Activated T-helper 9 cell treated with anti-CD3 and anti-CD28 coated beads, Interleukin-2, amount 50 U/mL, for 16 hours (primary cell): ENCODE measurements at regions not wholly inside any gene's neighbourhood (a gene's known extent, or its start where the extent isn't known, plus 50 kb on each side); places are given as distances from the start of the nearest gene placed in this dataset.
"Not testable (repeated sequence)": the region's sequence is repeated elsewhere in the genome, so short reads cannot be mapped to it uniquely, and the experiment has no call there.

Experiments used
- DNase-seq: peaks from one replicate; pipeline ENCODE4 v3.0.0-alpha.2; 2020; ENCODE audit warnings: low read depth

GRCh38 chr15:26260517-26261133 is 397.5 kb upstream of the ATP10A start:
- no peak for DNase-seq

- DNase-seq: no peak
Measured at GRCh38 chr15:26259581-26259980, 396.5 kb upstream of the ATP10A start.

- not testable (repeated sequence) for DNase-seq
Measured at GRCh38 chr15:26244782-26245181, 381.7 kb upstream of the ATP10A start.

- DNase-seq: no peak
Measured at GRCh38 chr15:26243382-26243781, 380.3 kb upstream of the ATP10A start.

- DNase-seq: no peak
Measured at GRCh38 chr15:26242565-26243071, 379.5 kb upstream of the ATP10A start.

- no peak for DNase-seq
Measured at GRCh38 chr15:26235864-26236263, 372.7 kb upstream of the ATP10A start.

- DNase-seq: no peak
Measured at GRCh38 chr15:26234976-26235767, 372.0 kb upstream of the ATP10A start.

- DNase-seq: no peak
Measured at GRCh38 chr15:26232691-26233090, 369.6 kb upstream of the ATP10A start.

GRCh38 chr15:26231096-26231495 is 368.0 kb upstream of the ATP10A start:
- no peak for DNase-seq

GRCh38 chr15:26224266-26224665 is 361.1 kb upstream of the ATP10A start:
- DNase-seq: no peak

- no peak for DNase-seq
Measured at GRCh38 chr15:26223720-26224119, 360.6 kb upstream of the ATP10A start.

- no peak for DNase-seq
Measured at GRCh38 chr15:26222781-26223180, 359.7 kb upstream of the ATP10A start.

GRCh38 chr15:26217043-26217442 is 353.9 kb upstream of the ATP10A start:
- not testable (repeated sequence) for DNase-seq

GRCh38 chr15:26214290-26214689 is 351.2 kb upstream of the ATP10A start:
- DNase-seq: no peak

GRCh38 chr15:26213427-26213826 is 350.3 kb upstream of the ATP10A start:
- DNase-seq: no peak

- no peak for DNase-seq
Measured at GRCh38 chr15:26212109-26212508, 349.0 kb upstream of the ATP10A start.

GRCh38 chr15:26210980-26211379 is 347.9 kb upstream of the ATP10A start:
- no peak for DNase-seq

- DNase-seq: no peak
Measured at GRCh38 chr15:26201177-26201858, 338.2 kb upstream of the ATP10A start.

GRCh38 chr15:26200427-26200826 is 337.3 kb upstream of the ATP10A start:
- no peak for DNase-seq

- DNase-seq: no peak
Measured at GRCh38 chr15:26197719-26198118, 334.6 kb upstream of the ATP10A start.

GRCh38 chr15:26197060-26197459 is 333.9 kb upstream of the ATP10A start:
- DNase-seq: no peak

- no peak for DNase-seq
Measured at GRCh38 chr15:26191193-26191592, 328.1 kb upstream of the ATP10A start.

- not testable (repeated sequence) for DNase-seq
Measured at GRCh38 chr15:26186138-26186537, 323.0 kb upstream of the ATP10A start.
